ENCODE measurements at regions not wholly inside any gene's neighbourhood (a gene's known extent, or its start where the extent isn't known, plus 50 kb on each side); places are given as distances from the start of the nearest gene placed in this dataset.
A peak's percentile ranks its signal among the peaks of the same experiment; 100 is the strongest.

DNA sequence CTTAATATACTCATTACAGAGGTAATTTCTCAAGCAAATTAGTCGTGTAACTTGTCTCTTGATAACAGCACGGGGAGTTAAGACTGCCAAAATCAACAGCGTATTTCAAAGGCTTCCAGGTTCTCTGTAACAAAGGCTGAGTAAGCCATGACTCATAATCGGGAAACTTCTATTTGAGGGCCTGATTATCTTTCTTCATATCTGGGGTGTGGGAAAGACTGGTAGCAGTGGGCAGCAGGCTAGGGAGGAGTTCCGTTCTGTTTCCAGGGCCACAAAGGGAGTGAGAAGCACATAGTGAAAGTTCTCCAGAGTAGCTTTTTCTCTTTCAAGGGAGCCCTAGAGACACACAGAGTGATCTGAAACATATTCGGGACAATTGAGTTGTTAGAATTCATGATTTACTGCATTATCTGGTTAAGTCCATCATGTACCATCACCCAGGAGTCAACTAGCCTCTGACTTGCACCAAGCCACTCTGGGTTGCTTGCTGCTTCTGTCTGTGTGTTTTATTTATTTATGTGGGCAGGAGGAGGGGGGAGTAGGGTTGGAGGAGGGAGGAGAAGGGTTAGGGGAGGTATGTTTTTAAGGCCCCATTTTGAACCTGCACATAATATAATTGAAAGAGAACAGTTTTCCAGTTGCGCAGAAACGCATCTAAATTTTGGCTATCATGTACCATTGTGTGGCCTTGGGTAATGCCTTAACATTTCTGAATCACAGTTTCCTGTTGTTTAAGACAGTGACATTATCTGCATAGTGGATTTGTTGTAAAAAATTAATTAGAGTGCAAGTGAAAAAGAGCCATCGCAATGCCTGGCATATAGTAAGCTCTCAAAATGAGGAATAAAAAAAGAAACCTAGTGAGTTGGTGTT, 80.5 kb upstream of the ITPRID2 start:
- TF ChIP-seq, protein P1, sequence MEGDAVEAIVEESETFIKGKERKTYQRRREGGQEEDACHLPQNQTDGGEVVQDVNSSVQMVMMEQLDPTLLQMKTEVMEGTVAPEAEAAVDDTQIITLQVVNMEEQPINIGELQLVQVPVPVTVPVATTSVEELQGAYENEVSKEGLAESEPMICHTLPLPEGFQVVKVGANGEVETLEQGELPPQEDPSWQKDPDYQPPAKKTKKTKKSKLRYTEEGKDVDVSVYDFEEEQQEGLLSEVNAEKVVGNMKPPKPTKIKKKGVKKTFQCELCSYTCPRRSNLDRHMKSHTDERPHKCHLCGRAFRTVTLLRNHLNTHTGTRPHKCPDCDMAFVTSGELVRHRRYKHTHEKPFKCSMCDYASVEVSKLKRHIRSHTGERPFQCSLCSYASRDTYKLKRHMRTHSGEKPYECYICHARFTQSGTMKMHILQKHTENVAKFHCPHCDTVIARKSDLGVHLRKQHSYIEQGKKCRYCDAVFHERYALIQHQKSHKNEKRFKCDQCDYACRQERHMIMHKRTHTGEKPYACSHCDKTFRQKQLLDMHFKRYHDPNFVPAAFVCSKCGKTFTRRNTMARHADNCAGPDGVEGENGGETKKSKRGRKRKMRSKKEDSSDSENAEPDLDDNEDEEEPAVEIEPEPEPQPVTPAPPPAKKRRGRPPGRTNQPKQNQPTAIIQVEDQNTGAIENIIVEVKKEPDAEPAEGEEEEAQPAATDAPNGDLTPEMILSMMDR (IDR thresholded peaks at IDR 0.05; ENCODE audit: control extremely low read depth, extremely low read depth) = no peak
- no peaks in the 10 kb centered on the region for H3K27me3 ChIP-seq (ENCODE audit: control insufficient read depth in 3 of 3, insufficient read depth in 3 of 3, low read length in 2 of 3)
- no peak overlapping the region for H3K9ac ChIP-seq (ENCODE audit: insufficient read depth in 1 of 2, low read length in 2 of 2)
- ATAC-seq (ENCODE audit: insufficient read depth, low FRiP score) = peak; percentile 89
- H3K4me1 ChIP-seq (ENCODE audit: control insufficient read depth in 5 of 5, insufficient read depth in 5 of 5, low read length in 5 of 5) = peaks cover 0 to 15% (median 8%) of the 10 kb centered on the region in 5 donors
- 32 to 41% methylated on average over 9 of the region's 9 CpGs for WGBS, 2 donors
- peak overlapping the region; percentile 63 to 75 for H3K27ac ChIP-seq (ENCODE audit: low read depth in 1 of 2, low read length in 1 of 2)
- H3K4me3 ChIP-seq = no peak overlapping the region
- H3K36me3 ChIP-seq (ENCODE audit: control insufficient read depth in 4 of 4, insufficient read depth in 4 of 4, low read length in 4 of 4) = no peaks in the 10 kb centered on the region
- no peaks in the 10 kb centered on the region for H3K9me3 ChIP-seq (ENCODE audit: control insufficient read depth in 4 of 4, insufficient read depth in 3 of 4, low read length in 3 of 4)
- peak in 2 of 3 donors; percentile 47 to 50 for DNase-seq

DNA sequence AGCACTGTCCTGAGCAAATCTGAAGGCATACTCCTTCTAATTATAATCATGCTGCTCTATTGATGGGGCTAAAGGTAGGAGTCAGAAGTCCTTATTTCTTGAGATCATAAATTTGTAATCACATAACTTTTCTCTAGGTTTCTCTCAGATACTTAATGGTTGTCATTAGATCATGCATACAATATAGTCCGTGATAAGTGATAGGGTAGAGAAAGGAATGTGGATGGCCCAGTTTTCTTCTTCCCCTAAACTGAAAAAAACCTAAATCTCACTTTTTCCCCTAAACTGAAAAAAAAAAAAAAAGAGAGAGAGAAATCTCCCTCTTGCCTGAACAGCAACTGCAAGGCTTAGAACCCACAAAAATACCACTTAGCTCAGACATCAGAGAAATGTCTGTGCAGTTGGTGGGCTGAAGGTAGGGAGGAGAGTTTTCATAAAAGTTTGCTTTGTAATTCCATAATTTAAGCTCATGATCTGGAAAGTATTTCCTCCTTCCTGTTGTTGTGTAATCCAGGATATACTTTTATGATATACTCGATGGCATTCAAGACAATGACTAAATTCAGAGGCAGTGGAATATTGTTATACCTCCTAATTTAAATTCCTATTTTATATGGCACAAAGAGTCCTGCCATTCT, 79.3 kb upstream of the ITPRID2 start:
- no peak overlapping the region for H3K9ac ChIP-seq (ENCODE audit: insufficient read depth in 1 of 2, low read length in 2 of 2)
- ATAC-seq (ENCODE audit: insufficient read depth, low FRiP score) (no peak), DNase-seq (no peak)
- no peaks in the 10 kb centered on the region for H3K9me3 ChIP-seq (ENCODE audit: control insufficient read depth in 4 of 4, insufficient read depth in 3 of 4, low read length in 3 of 4)
- WGBS, 2 donors = 45 to 48% methylated on average over 2 of the region's 2 CpGs
- H3K27ac ChIP-seq (ENCODE audit: low read depth in 1 of 2, low read length in 1 of 2) = no peak overlapping the region
- no peaks in the 10 kb centered on the region for H3K36me3 ChIP-seq (ENCODE audit: control insufficient read depth in 4 of 4, insufficient read depth in 4 of 4, low read length in 4 of 4)
- no peak overlapping the region for H3K4me3 ChIP-seq
- H3K27me3 ChIP-seq (ENCODE audit: control insufficient read depth in 3 of 3, insufficient read depth in 3 of 3, low read length in 2 of 3) = no peaks in the 10 kb centered on the region
- H3K4me1 ChIP-seq (ENCODE audit: control insufficient read depth in 5 of 5, insufficient read depth in 5 of 5, low read length in 5 of 5) = peaks cover 0 to 15% (median 10%) of the 10 kb centered on the region in 5 donors
- TF ChIP-seq, protein P1 (IDR thresholded peaks at IDR 0.05; ENCODE audit: control extremely low read depth, extremely low read depth) = no peak

DNA sequence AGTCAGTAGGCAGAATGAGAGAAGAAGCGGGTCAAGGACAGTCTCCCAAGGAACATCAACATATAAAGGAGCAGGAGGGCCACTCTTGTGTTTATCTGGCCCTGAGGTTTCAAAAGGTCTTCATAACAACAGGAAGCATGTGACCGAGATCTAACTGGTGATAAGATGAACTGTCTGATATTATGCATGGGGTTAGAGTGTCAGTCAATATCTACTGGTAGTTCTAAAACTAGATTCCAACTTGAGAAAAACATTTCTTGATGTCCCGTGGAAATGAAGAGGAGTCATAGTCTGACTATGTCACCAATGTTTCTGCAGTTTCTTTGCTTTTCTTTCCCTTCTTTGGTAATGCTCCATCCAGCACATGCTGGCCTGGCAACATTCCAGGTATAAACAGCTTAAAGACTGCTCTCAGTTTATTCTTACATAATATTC, 77.5 kb upstream of the ITPRID2 start:
- peak; percentile 75 to 94 (median 92) for DNase-seq

More for the DNA sequence above, 77.5 kb upstream of the ITPRID2 start:
- Histone ChIP-seq H3K4me3 (no peak overlapping the region), H3K36me3 (ENCODE audit: control insufficient read depth in 4 of 4, insufficient read depth in 4 of 4, low read length in 4 of 4) (no peaks in the 10 kb centered on the region), H3K27me3 (ENCODE audit: control insufficient read depth in 3 of 3, insufficient read depth in 3 of 3, low read length in 2 of 3) (no peaks in the 10 kb centered on the region), H3K9me3 (ENCODE audit: control insufficient read depth in 4 of 4, insufficient read depth in 3 of 4, low read length in 3 of 4) (no peaks in the 10 kb centered on the region), H3K9ac (ENCODE audit: insufficient read depth in 1 of 2, low read length in 2 of 2) (no peak overlapping the region), H3K4me1 (ENCODE audit: control insufficient read depth in 5 of 5, insufficient read depth in 5 of 5, low read length in 5 of 5) (peaks cover 0 to 27% (median 10%) of the 10 kb centered on the region in 5 donors), H3K27ac (ENCODE audit: low read depth in 1 of 2, low read length in 1 of 2) (no peak overlapping the region)
- TF ChIP-seq, protein P1 (IDR thresholded peaks at IDR 0.05; ENCODE audit: control extremely low read depth, extremely low read depth) = no peak
- ATAC-seq (ENCODE audit: insufficient read depth, low FRiP score) = no peak
- WGBS, 2 donors = 44 to 53% methylated on average over 3 of the region's 3 CpGs
